ENCODE measurements at regions not wholly inside any gene's neighbourhood (a gene's known extent, or its start where the extent isn't known, plus 50 kb on each side); places are given as distances from the start of the nearest gene placed in this dataset.

DNA sequence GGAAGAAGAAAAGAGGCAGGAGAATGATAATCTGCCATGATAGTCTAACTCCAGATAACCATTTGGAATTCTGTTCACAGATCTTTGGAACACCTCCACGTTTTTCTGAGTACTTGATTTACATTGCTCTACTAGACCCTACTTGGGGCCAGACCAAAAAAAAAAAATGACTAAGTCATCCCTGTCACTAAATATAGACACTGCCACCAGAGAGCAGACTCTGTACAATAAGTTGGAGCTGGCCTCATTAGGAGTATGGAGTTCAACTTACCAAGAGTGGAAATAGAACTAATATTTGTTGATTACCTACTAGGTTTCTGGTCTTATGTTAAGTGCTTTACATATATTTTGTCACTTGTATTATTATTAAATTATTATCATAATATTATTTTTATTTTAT lies 80.9 kb upstream of the ZNF800 start:
- TF ChIP-seq, protein P1, sequence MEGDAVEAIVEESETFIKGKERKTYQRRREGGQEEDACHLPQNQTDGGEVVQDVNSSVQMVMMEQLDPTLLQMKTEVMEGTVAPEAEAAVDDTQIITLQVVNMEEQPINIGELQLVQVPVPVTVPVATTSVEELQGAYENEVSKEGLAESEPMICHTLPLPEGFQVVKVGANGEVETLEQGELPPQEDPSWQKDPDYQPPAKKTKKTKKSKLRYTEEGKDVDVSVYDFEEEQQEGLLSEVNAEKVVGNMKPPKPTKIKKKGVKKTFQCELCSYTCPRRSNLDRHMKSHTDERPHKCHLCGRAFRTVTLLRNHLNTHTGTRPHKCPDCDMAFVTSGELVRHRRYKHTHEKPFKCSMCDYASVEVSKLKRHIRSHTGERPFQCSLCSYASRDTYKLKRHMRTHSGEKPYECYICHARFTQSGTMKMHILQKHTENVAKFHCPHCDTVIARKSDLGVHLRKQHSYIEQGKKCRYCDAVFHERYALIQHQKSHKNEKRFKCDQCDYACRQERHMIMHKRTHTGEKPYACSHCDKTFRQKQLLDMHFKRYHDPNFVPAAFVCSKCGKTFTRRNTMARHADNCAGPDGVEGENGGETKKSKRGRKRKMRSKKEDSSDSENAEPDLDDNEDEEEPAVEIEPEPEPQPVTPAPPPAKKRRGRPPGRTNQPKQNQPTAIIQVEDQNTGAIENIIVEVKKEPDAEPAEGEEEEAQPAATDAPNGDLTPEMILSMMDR (IDR thresholded peaks at IDR 0.05) = no peak
- no peak for TF ChIP-seq POLR2A (IDR thresholded peaks at IDR 0.05)
